ENCODE measurements at regions not wholly inside any gene's neighbourhood (a gene's known extent, or its start where the extent isn't known, plus 50 kb on each side); places are given as distances from the start of the nearest gene placed in this dataset.

- no peak for DNase-seq
Measured at GRCh38 chr19:28927456-28927855, 285.5 kb downstream of the UQCRFS1 start.

- DNase-seq = no peak
Measured at GRCh38 chr19:28920269-28921066, 292.5 kb downstream of the UQCRFS1 start.

GRCh38 chr19:28917621-28918020 lies 295.3 kb downstream of the UQCRFS1 start:
- no peak for DNase-seq

- no peak for DNase-seq
Measured at GRCh38 chr19:28915737-28916460, 297.1 kb downstream of the UQCRFS1 start.

- DNase-seq = no peak
Measured at GRCh38 chr19:28915202-28915601, 297.7 kb downstream of the UQCRFS1 start.

- DNase-seq = no peak
Measured at GRCh38 chr19:28914173-28914572, 298.8 kb downstream of the UQCRFS1 start.

GRCh38 chr19:28913626-28914025 lies 299.3 kb downstream of the UQCRFS1 start:
- no peak for DNase-seq

- DNase-seq = no peak
Measured at GRCh38 chr19:28908941-28909340, 304.0 kb downstream of the UQCRFS1 start.

GRCh38 chr19:28907534-28907933 lies 305.4 kb downstream of the UQCRFS1 start:
- DNase-seq = no peak

GRCh38 chr19:28905996-28906395 lies 307.0 kb downstream of the UQCRFS1 start:
- no peak for DNase-seq

- no peak for DNase-seq
Measured at GRCh38 chr19:28899703-28900102, 313.2 kb downstream of the UQCRFS1 start.

GRCh38 chr19:28898249-28898648 lies 314.7 kb downstream of the UQCRFS1 start:
- no peak for DNase-seq

GRCh38 chr19:28889941-28890670 lies 322.8 kb downstream of the UQCRFS1 start:
- DNase-seq = no peak

- DNase-seq = no peak
Measured at GRCh38 chr19:28887920-28888618, 324.9 kb downstream of the UQCRFS1 start.

- DNase-seq = no peak
Measured at GRCh38 chr19:28886708-28887107, 326.2 kb downstream of the UQCRFS1 start.

- DNase-seq = no peak
Measured at GRCh38 chr19:28885965-28886364, 327.0 kb downstream of the UQCRFS1 start.

- DNase-seq = no peak
Measured at GRCh38 chr19:28884786-28885476, 328.0 kb downstream of the UQCRFS1 start.

- DNase-seq = no peak
Measured at GRCh38 chr19:28883241-28883693, 329.7 kb downstream of the UQCRFS1 start.

GRCh38 chr19:28882818-28883217 lies 330.1 kb downstream of the UQCRFS1 start:
- DNase-seq = no peak

- DNase-seq = no peak
Measured at GRCh38 chr19:28881616-28882015, 331.3 kb downstream of the UQCRFS1 start.

GRCh38 chr19:28880735-28881401 lies 332.1 kb downstream of the UQCRFS1 start:
- DNase-seq = no peak
